GM18873 (cell line): ENCODE measurements at regions not wholly inside any gene's neighbourhood (a gene's known extent, or its start where the extent isn't known, plus 50 kb on each side); places are given as distances from the start of the nearest gene placed in this dataset.

Source experiments
- ATAC-seq: cut with Tn5 transposase; IDR thresholded peaks from one replicate; pipeline ENCODE4 v1.9.1; 2021; ENCODE audit warnings: mild to moderate bottlenecking, moderate library complexity, moderate number of reproducible peaks; ENCODE audit not compliant: unreplicated experiment, low FRiP score

DNA sequence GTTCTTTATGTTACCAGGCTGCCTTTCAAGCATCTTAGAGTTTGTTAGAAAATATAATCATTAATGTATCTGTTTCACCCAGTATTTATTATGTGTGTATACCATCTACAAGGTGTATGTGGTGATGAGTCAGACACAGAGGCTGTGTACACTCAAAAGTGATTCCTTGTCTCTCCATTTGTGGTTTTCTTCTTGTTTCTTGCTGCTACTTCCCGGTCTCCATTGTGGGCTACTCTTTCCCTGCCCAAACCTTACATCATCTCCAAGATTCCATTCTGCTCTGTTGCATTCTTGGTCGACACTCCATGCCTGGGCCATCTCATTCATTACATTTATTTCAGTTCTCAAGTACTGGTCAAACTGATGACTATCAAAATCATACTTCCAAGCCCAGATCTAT is 182.2 kb upstream of the STXBP5 start:
- ATAC-seq: no peak

DNA sequence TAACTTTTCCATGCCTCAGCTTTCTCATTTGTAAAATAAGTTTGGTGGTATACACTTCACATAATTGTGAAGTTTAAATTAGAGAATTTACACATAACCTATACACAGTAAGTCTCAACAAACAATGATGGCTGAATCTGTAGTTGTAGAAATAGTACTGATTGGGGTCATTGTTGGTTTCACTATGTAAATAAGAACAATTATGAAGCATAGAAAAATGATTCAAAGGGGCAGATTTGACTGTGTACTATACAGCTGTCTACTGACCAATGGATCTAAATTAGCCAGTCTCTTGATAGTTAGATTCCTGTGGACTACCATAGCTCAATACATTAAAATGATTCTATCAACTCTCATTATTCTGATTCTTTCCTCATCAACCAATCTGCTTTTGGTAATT is 181.1 kb upstream of the STXBP5 start:
- no peak for ATAC-seq

GRCh38 chr6:147023581-147023980 is 180.6 kb upstream of the STXBP5 start:
- ATAC-seq: no peak

DNA sequence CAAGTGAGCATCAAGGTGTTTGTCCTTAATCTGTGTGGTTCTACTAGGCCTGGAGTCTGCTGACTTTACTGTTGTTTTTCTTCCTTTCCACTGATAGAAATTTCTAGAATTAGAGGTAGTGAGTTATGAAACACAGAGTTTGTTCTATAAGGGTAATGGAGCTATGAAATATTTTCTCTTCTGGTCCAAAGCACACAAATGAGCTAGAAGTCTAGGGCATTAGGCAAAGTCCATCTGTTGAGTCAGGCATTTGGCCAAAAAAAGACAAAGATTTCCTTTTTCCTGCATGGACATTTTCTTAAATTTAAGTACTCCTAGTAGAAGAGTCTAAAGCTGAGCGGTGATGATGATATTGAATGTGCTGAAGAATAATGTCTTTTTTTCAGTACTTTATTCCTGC is 174.3 kb upstream of the STXBP5 start:
- ATAC-seq: no peak

DNA sequence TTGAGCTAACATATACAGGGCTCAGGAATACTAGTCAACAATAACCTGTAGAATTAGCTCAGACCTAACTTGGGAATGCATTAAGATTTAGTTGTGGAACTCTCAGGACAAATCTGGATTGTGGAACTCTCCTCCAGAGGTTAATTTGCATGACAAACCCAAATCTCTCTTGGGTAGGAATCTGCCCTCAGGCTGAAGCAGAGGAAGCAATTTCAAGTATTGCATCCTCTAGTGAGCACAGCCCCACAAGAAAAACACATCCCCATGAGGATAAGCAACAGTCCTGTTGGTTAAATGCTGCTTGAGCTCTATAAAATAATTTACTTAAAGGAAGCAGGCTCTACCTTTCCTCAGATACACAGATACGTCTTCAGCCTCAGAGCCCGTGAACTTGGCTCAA is 170.9 kb upstream of the STXBP5 start:
- ATAC-seq: no peak

DNA sequence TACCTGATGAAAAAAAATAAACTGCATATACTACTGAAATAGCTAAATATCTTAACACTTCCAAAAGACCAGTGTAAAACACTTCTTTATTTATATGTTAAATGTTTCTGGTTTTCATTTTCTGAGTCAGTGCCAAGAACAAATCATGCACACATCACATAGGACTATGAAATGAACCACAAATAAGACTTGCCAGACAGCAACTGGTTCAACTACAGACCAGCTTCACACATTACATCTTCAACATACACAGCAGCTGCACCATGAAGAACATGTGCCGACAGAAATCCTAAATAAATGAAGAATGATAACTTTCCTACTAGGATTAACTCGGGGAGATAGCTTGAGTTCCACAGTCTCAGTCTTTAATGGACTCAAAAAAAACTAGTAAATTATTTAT is 168.3 kb upstream of the STXBP5 start:
- ATAC-seq: no peak

GRCh38 chr6:147037881-147038280 is 166.3 kb upstream of the STXBP5 start:
- no peak for ATAC-seq

- ATAC-seq: no peak
Measured at GRCh38 chr6:147040121-147040910, 163.9 kb upstream of the STXBP5 start.

DNA sequence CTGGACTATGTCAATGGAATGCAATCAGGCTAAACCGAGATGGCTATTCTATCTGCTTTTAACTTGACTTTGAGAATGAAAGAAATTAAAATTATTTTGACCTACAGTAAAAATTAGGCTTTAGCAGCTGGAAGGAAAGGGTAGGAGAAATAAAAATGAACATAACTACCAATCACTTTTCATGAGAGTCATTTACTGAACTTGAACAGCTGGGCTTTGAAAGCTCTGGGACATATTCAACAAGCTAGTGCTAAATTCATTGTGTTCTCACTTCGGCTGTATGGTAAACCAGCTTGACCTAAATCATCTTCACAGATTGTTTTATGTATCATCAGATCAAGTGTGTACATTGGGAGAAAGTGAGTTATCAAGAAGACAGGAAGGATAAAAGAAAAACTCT is 161.5 kb upstream of the STXBP5 start:
- no peak for ATAC-seq

- no peak for ATAC-seq
Measured at GRCh38 chr6:147043994-147044477, 160.2 kb upstream of the STXBP5 start.

GRCh38 chr6:147046141-147046877 is 157.9 kb upstream of the STXBP5 start:
- ATAC-seq: no peak

GRCh38 chr6:147048930-147049329 is 155.3 kb upstream of the STXBP5 start:
- no peak for ATAC-seq

GRCh38 chr6:147053311-147053921 is 150.8 kb upstream of the STXBP5 start:
- ATAC-seq: no peak

DNA sequence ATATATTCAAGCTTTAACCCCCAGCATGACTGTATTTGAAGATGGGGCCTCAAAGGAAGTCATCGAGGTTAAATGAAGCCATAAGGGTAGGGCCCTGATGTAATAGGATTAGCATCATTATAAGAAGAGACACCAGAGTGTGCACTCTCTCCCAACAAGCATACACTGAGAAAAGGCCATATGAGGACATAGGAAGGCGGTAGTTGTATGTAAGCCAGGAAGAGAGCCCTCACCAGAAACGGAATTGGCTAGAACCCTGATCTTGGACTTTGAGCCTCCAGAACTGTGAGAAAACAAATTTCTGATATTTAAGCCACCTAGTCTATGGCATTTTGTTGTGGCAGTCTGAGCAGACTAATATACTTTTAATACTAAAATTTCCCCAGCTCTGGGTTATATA is 150.1 kb upstream of the STXBP5 start:
- no peak for ATAC-seq

DNA sequence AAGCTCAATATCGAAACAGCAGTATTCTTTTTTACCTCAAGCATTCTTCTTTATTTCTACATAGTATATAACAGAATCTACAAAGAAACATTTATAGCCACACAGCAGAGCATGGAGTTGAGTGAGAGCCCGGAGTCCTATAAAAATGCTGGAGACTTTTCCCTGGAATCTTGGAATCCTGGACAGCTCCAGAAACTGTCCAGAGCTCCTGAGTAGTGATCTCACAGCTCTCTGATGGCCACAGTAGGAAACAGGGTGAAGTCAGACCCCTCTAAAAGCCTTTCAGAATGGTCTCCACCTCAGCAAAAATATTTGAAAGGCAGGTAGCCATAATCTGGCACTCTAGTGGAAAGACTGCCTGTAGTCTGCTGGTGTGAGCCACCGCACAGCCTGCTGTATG is 149.3 kb upstream of the STXBP5 start:
- no peak for ATAC-seq

GRCh38 chr6:147055821-147056392 is 148.3 kb upstream of the STXBP5 start:
- no peak for ATAC-seq

DNA sequence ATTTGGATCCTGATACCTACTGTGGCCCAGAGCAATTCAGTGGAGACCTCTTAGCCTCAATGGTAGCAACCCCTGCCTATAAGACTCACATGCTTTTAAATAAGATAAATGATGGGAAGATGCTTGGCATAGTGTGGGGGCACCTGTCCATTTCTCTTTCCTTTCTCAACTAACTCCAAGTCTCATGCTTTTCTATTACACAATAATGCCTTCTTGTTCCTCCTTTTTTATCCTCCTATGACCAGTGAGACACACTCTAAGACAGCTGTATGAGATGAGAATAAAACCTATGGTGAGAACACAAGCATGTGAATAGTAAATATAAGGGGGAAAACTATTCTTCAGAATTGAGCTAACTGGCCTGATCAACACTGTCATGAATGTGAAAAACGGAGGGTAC is 147.0 kb upstream of the STXBP5 start:
- ATAC-seq: no peak

DNA sequence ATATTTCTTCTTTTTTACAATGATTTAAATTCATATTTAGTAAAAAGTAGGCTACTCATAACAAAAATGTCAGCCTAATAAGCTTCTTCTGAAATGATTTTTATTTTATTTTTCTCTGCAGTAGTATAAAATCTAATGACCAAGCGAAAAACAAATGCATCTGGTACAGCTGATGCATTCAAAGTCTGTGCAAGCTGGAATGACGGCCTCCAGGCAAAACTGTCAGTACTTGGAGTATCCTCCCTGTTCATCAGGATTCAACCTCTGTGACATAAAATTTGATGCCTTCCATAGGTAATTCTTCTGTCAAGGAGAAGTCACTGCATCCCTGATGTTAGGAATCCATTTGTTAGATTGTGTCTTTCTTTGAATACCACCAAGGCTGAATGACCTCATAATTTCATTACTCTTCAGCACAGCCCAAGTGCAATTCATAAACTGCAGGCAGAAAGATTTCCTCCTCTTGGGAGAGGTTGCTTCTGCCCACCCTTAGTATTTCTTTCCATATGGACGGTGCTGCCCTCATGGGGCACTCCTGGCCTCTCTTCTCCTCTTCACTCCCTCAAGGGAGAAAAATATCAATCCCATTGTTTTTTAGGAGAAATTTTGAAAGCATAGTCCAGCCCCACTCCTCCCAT is 146.4 kb upstream of the STXBP5 start:
- ATAC-seq: no peak

DNA sequence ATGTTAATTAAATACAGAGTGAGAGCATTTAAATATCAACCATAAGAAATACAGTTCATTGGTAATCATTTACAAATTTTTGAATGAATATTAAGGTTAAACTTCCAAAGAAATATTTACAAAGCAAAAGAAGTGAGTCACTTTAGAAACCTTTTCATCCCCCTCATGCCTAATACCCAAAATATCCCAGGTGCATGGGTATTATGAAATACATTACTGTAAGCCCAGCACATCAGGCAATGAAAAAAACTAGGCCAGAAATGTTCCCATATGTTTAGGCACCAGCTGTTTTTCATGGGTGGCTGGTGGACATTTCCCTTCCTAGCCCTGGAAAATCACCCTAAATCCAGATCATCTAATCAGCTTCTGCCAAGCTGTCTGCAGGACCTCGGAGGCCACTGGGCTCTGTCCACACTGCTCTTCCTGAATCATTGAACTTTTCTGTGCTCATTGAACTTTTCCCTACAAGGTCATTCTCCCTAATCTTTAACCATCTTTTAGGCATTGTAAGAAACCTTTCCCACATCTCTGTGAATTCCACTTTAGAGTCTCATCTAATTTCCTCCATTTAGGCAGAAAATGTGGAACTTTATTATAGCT is 145.3 kb upstream of the STXBP5 start:
- ATAC-seq: no peak

DNA sequence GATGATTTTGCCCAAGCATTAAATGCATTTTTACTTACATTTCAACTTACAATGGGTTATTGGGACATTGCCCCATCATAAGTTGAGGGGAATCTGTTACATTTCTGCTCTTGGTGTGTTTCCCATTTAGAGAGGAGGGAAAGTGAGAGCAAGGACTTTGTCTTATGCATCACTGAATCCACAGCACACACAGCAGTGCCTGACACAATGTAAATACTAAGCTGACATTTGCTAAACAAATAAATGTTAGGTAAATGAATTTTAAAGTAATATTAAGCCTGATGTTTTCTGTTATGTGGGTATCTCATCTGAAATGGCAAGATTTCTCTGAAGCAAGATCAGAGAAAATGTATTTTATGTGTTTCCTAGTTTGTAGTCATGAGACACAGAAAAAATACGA is 143.6 kb upstream of the STXBP5 start:
- no peak for ATAC-seq
